SKM-1 treated with dmso at 0.1 percent for 144 hours (cell line): ENCODE measurements at regions not wholly inside any gene's neighbourhood (a gene's known extent, or its start where the extent isn't known, plus 50 kb on each side); places are given as distances from the start of the nearest gene placed in this dataset.
"Not testable (repeated sequence)": the region's sequence is repeated elsewhere in the genome, so short reads cannot be mapped to it uniquely, and the experiment has no call there.

Experiments used
- DNase-seq: peaks from one replicate; lab custom pipeline; 2025; ENCODE audit not compliant: unreplicated experiment; lab: John Stamatoyannopoulos, UW

- no peak for DNase-seq
These were observed 432.7 kb upstream of the SMIM21 start for GRCh38 chr18:75860166-75860565.

GRCh38 chr18:75859533-75859932, 432.0 kb upstream of the SMIM21 start:
- DNase-seq: no peak

- no peak for DNase-seq
These were observed 431.3 kb upstream of the SMIM21 start for GRCh38 chr18:75858754-75859153.

GRCh38 chr18:75857558-75857957, 430.1 kb upstream of the SMIM21 start:
- no peak for DNase-seq

- DNase-seq: no peak
These were observed 427.3 kb upstream of the SMIM21 start for GRCh38 chr18:75854808-75855207.

GRCh38 chr18:75854174-75854573, 426.7 kb upstream of the SMIM21 start:
- DNase-seq: peak; percentile 15

GRCh38 chr18:75846321-75846720, 418.8 kb upstream of the SMIM21 start:
- no peak for DNase-seq

GRCh38 chr18:75845413-75845812, 417.9 kb upstream of the SMIM21 start:
- no peak for DNase-seq

- DNase-seq: no peak
These were observed 416.6 kb upstream of the SMIM21 start for GRCh38 chr18:75844146-75844545.

GRCh38 chr18:75840131-75840530, 412.6 kb upstream of the SMIM21 start:
- DNase-seq: no peak

GRCh38 chr18:75839686-75840085, 412.2 kb upstream of the SMIM21 start:
- not testable (repeated sequence) for DNase-seq

- DNase-seq: no peak
These were observed 411.5 kb upstream of the SMIM21 start for GRCh38 chr18:75839041-75839440.

- no peak for DNase-seq
These were observed 409.8 kb upstream of the SMIM21 start for GRCh38 chr18:75837316-75837715.

- no peak for DNase-seq
These were observed 409.0 kb upstream of the SMIM21 start for GRCh38 chr18:75836516-75836915.

GRCh38 chr18:75831960-75832359, 404.5 kb upstream of the SMIM21 start:
- no peak for DNase-seq

- no peak for DNase-seq
These were observed 403.3 kb upstream of the SMIM21 start for GRCh38 chr18:75830828-75831227.

GRCh38 chr18:75829091-75829490, 401.6 kb upstream of the SMIM21 start:
- DNase-seq: no peak

- no peak for DNase-seq
These were observed 400.9 kb upstream of the SMIM21 start for GRCh38 chr18:75828379-75828778.

- no peak for DNase-seq
These were observed 400.3 kb upstream of the SMIM21 start for GRCh38 chr18:75827751-75828287.

- no peak for DNase-seq
These were observed 397.2 kb upstream of the SMIM21 start for GRCh38 chr18:75824661-75825060.

- no peak for DNase-seq
These were observed 396.0 kb upstream of the SMIM21 start for GRCh38 chr18:75823471-75823870.

- no peak for DNase-seq
These were observed 390.9 kb upstream of the SMIM21 start for GRCh38 chr18:75818383-75818782.

GRCh38 chr18:75815767-75816166, 388.3 kb upstream of the SMIM21 start:
- no peak for DNase-seq

GRCh38 chr18:75812761-75813160, 385.3 kb upstream of the SMIM21 start:
- no peak for DNase-seq
